Ascending aorta (tissue), 2 donors: ENCODE measurements at regions not wholly inside any gene's neighbourhood (a gene's known extent, or its start where the extent isn't known, plus 50 kb on each side); places are given as distances from the start of the nearest gene placed in this dataset.
"Not testable (repeated sequence)": the region's sequence is repeated elsewhere in the genome, so short reads cannot be mapped to it uniquely, and the experiment has no call there.

ENCODE experiments used
- DNase-seq, 2 donors: peaks; one replicate each; pipeline ENCODE4 v3.0.0-alpha.2; 2019; ENCODE audit warnings: low spot score in 2 of 2
- H3K27ac ChIP-seq, 2 donors: fragments of 200-600 bp; sonication (generic); one replicate each; pipeline ENCODE4 v1.5.1; 2016 to 2017; ENCODE audit warnings: mild to moderate bottlenecking in 1 of 2
- H3K27me3 ChIP-seq: fragments of 200-600 bp; sonication (generic); one replicate; pipeline ENCODE4 v1.5.1; 2017
- H3K36me3 ChIP-seq, 2 donors: fragments of 200-600 bp; sonication (generic); one replicate each; pipeline ENCODE4 v1.5.1; 2016
- H3K4me1 ChIP-seq, 2 donors: fragments of 200-600 bp; sonication (generic); one replicate each; pipeline ENCODE4 v1.5.1; 2016 to 2017; ENCODE audit warnings: mild to moderate bottlenecking in 1 of 2
- H3K4me3 ChIP-seq, 2 donors: fragments of 200-600 bp; sonication (generic); one replicate each; pipeline ENCODE4 v1.5.1; 2016 to 2017; ENCODE audit warnings: mild to moderate bottlenecking in 1 of 2
- H3K9me3 ChIP-seq, 2 donors: fragments of 200-600 bp; sonication (generic); one replicate each; pipeline ENCODE4 v1.5.1; 2016
- CTCF ChIP-seq, 3 experiments: fragments of 200-600 bp in 2 of 3; fragments of 450-650 bp in 1 of 3; sonication (generic) in 2 of 3; IDR thresholded peaks; one replicate each; pipeline ENCODE4 v1.5.1; 2016 to 2019; ENCODE audit warnings: antibody characterized with exemption in 3 of 3, mild to moderate bottlenecking in 1 of 3, moderate library complexity in 1 of 3
- intact Hi-C: fragments of 100-400 bp; cut with DNase I; formaldehyde crosslinking; loops from one replicate; pipeline ENCODE4 v1.15.1; 2023

DNA sequence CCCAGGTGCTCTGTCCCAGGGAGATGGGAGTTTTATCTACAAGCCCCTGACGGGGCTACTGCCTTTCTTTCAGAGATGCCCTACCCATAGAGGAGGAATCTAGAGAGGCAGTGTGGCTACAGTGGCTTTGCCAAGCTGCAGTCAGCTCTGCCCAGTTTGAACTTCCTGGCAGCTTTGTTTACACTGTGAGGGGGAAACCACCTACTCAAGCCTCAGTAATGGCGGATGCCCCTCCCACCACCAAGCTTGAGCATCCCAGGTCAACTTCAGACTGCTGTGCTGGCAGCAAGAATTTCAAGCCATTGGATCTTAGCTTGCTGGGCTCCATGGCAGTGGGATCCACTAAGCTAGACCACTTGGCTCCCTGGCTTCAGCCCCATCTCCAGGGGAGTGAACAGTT, 53.1 kb upstream of the TMEM252 start:
- intact Hi-C loops = not testable (repeated sequence)

GRCh38 chr9:68595868-68596267, 55.2 kb upstream of the TMEM252 start:
- DNase-seq = no peak

More for the DNA sequence above, 53.1 kb upstream of the TMEM252 start:
- H3K27ac ChIP-seq, H3K27me3 ChIP-seq, DNase-seq, H3K4me3 ChIP-seq, H3K4me1 ChIP-seq, H3K36me3 ChIP-seq, H3K9me3 ChIP-seq: not testable (repeated sequence)

DNA sequence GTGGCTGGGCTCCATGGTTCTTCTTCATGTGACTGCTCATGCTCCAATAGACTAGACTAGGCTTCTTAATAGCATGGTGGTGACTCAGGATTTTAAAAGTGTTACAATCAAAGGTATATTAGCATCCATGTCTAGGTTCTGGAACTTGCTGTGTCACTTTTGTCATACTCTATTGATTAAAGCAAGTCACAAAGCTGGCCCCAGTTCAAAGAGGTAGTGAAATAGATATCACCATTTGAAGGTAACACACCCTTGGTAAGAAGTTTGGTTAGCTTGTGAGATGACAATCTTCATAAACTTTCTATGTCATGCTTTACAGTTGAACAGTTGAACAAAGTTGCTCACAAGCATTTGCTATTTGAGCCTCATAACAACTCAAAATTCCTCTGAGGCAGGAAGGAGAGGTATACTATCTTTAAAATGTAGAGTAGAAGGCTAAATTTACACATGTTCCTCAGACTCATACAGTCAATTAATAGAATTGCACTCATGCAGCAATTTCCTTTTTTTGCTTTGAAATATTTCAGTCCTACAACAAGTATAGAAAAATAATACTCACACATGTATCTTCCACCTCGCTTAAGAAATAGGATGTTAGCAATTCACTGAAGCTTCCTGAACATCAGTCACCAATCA, 56.8 kb upstream of the TMEM252 start:
- no peak for TF ChIP-seq CTCF (IDR thresholded peaks at IDR 0.05)
- no peaks in the 10 kb centered on the region for H3K36me3 ChIP-seq
- no peak overlapping the region for H3K4me3 ChIP-seq
- no peak overlapping the region for H3K27ac ChIP-seq
- H3K4me1 ChIP-seq = no peaks in the 10 kb centered on the region
- no peak for DNase-seq
- no peaks in the 10 kb centered on the region for H3K9me3 ChIP-seq
- no peaks in the 10 kb centered on the region for H3K27me3 ChIP-seq
- intact Hi-C loops = no loop called here

More at GRCh38 chr9:68595868-68596267, 55.2 kb upstream of the TMEM252 start:
- Histone ChIP-seq H3K4me1 (no peaks in the 10 kb centered on the region), H3K36me3 (no peaks in the 10 kb centered on the region), H3K9me3 (no peaks in the 10 kb centered on the region), H3K4me3 (no peak overlapping the region), H3K27me3 (no peaks in the 10 kb centered on the region), H3K27ac (no peak overlapping the region)
- intact Hi-C loops = no loop called here
- TF ChIP-seq CTCF (IDR thresholded peaks at IDR 0.05) = no peak

DNA sequence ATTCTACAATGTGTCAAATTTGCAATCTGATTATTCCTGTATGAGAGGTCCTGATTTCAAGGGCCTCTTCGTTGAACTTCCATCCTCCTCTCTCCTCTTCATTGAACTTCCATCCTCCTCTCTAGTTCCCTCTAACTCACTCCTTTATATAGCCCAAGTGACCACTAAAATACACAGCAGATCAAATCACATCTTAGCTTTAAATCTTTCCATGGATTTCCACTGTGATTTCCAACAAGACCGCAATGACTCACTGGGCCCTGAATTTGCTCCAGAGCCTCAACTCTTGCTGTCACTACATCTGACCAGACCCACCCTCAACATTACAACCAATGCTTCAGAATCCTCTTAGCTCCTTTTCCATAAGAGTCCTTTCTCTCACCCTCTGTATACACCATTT, 59.1 kb upstream of the TMEM252 start:
- Histone ChIP-seq H3K36me3 (no peaks in the 10 kb centered on the region), H3K4me1 (no peaks in the 10 kb centered on the region), H3K4me3 (no peak overlapping the region), H3K27ac (no peak overlapping the region), H3K9me3 (no peaks in the 10 kb centered on the region), H3K27me3 (no peaks in the 10 kb centered on the region)
- DNase-seq = no peak
- intact Hi-C loops = no loop called here
- TF ChIP-seq CTCF (IDR thresholded peaks at IDR 0.05) = no peak

DNA sequence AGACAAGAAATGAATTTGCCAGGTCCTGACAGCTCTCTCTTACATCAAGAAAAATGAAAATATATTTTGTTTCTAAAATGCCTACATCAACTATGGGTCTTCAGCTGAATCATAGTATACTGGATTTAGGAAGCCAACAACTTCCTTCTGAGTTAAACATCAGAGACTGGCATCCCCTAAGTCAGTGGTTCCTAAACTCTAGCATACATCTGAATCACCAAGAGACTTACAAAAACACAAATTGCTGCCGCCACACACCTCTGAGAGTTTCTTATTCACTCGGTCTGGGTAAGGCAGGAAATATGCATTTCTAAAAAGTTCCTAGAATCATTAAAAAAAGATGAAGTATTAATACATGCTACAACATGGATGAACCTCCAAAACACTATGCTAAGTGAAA, 60.4 kb upstream of the TMEM252 start:
- DNase-seq = no peak
- H3K4me3 ChIP-seq = no peak overlapping the region
- intact Hi-C loops = no loop called here
- no peaks in the 10 kb centered on the region for H3K27me3 ChIP-seq
- H3K27ac ChIP-seq = no peak overlapping the region
- no peak for TF ChIP-seq CTCF (IDR thresholded peaks at IDR 0.05)
- H3K4me1 ChIP-seq = no peaks in the 10 kb centered on the region
- H3K36me3 ChIP-seq = no peaks in the 10 kb centered on the region
- H3K9me3 ChIP-seq = no peaks in the 10 kb centered on the region

DNA sequence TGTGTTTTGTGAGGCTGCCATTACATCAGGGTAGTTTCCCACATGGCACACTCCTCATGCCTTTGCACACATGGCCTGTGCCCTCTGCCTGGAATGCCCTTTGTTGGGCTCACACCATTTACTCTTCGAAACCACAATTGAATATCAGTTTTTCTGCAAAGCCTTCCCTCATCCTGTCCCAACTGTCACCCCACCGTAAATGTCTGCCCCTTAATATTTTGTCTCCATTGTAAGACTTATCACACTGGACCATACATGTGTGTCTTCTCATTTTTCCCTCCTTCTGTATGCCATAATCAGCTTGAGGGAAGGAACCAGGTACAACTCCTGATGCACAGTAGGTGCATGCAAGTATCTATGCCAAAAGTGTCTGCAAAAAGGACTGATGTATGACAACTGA, 62.7 kb upstream of the TMEM252 start:
- Histone ChIP-seq H3K4me1 (no peaks in the 10 kb centered on the region), H3K27ac (no peak overlapping the region), H3K9me3 (no peaks in the 10 kb centered on the region), H3K36me3 (no peaks in the 10 kb centered on the region), H3K4me3 (no peak overlapping the region), H3K27me3 (no peaks in the 10 kb centered on the region)
- no peak for TF ChIP-seq CTCF (IDR thresholded peaks at IDR 0.05)
- intact Hi-C loops = no loop called here
- no peak for DNase-seq
